ENCODE measurements at regions not wholly inside any gene's neighbourhood (a gene's known extent, or its start where the extent isn't known, plus 50 kb on each side); places are given as distances from the start of the nearest gene placed in this dataset.

- Histone ChIP-seq H3K4me1 (no peaks in the 10 kb centered on the region), H3K27me3 (no peaks in the 10 kb centered on the region), H3K36me3 (no peaks in the 10 kb centered on the region), H3K4me3 (no peak overlapping the region), H3K9me3 (no peaks in the 10 kb centered on the region), H3K27ac (no peak overlapping the region)
- no peak for ATAC-seq
- DNase-seq: no peak
- no peak for TF ChIP-seq CTCF (IDR thresholded peaks at IDR 0.05)
- intact Hi-C loops (cut with DNase I): no loop called here
These were observed 347.0 kb upstream of the CDH2 start for GRCh38 chr18:28523758-28524475.

- TF ChIP-seq CTCF (IDR thresholded peaks at IDR 0.05): no peak
- no peaks in the 10 kb centered on the region for H3K9me3 ChIP-seq
- no peaks in the 10 kb centered on the region for H3K36me3 ChIP-seq
- H3K4me3 ChIP-seq: no peak overlapping the region
- no peak for ATAC-seq
- H3K4me1 ChIP-seq: no peaks in the 10 kb centered on the region
- no peak for DNase-seq
- no peaks in the 10 kb centered on the region for H3K27me3 ChIP-seq
- no peak overlapping the region for H3K27ac ChIP-seq
- intact Hi-C loops (cut with DNase I): no loop called here
These were observed 345.3 kb upstream of the CDH2 start for GRCh38 chr18:28522236-28522635.

GRCh38 chr18:28519997-28520396 lies 343.1 kb upstream of the CDH2 start:
- no peak for TF ChIP-seq CTCF (IDR thresholded peaks at IDR 0.05)
- no peak overlapping the region for H3K27ac ChIP-seq
- intact Hi-C loops (cut with DNase I): no loop called here
- no peaks in the 10 kb centered on the region for H3K36me3 ChIP-seq
- no peaks in the 10 kb centered on the region for H3K27me3 ChIP-seq
- no peaks in the 10 kb centered on the region for H3K4me1 ChIP-seq
- no peak for DNase-seq
- H3K9me3 ChIP-seq: no peaks in the 10 kb centered on the region
- no peak for ATAC-seq
- no peak overlapping the region for H3K4me3 ChIP-seq

GRCh38 chr18:28514699-28515098 lies 337.8 kb upstream of the CDH2 start:
- intact Hi-C loops (cut with DNase I): no loop called here
- DNase-seq (no peak), ATAC-seq (no peak)
- no peak overlapping the region for H3K27ac ChIP-seq
- H3K36me3 ChIP-seq: no peaks in the 10 kb centered on the region
- no peak overlapping the region for H3K4me3 ChIP-seq
- H3K4me1 ChIP-seq: no peaks in the 10 kb centered on the region
- H3K27me3 ChIP-seq: no peaks in the 10 kb centered on the region
- no peak for TF ChIP-seq CTCF (IDR thresholded peaks at IDR 0.05)
- H3K9me3 ChIP-seq: no peaks in the 10 kb centered on the region

- DNase-seq (no peak), ATAC-seq (no peak)
- intact Hi-C loops (cut with DNase I): no loop called here
- H3K27me3 ChIP-seq: no peaks in the 10 kb centered on the region
- H3K36me3 ChIP-seq: no peaks in the 10 kb centered on the region
- no peak for TF ChIP-seq CTCF (IDR thresholded peaks at IDR 0.05)
- H3K4me1 ChIP-seq: no peaks in the 10 kb centered on the region
- no peak overlapping the region for H3K27ac ChIP-seq
- H3K9me3 ChIP-seq: no peaks in the 10 kb centered on the region
- H3K4me3 ChIP-seq: no peak overlapping the region
These were observed 335.4 kb upstream of the CDH2 start for GRCh38 chr18:28512357-28512756.

- ATAC-seq (no peak), DNase-seq (no peak)
- no peaks in the 10 kb centered on the region for H3K4me1 ChIP-seq
- H3K36me3 ChIP-seq: no peaks in the 10 kb centered on the region
- no peaks in the 10 kb centered on the region for H3K27me3 ChIP-seq
- intact Hi-C loops (cut with DNase I): no loop called here
- no peaks in the 10 kb centered on the region for H3K9me3 ChIP-seq
- no peak overlapping the region for H3K4me3 ChIP-seq
- H3K27ac ChIP-seq: no peak overlapping the region
- no peak for TF ChIP-seq CTCF (IDR thresholded peaks at IDR 0.05)
These were observed 334.5 kb upstream of the CDH2 start for GRCh38 chr18:28511413-28511821.

Measured in upper lobe of right lung (tissue), 1 donor.